Urothelium cell line (cell line): ENCODE measurements at regions not wholly inside any gene's neighbourhood (a gene's known extent, or its start where the extent isn't known, plus 50 kb on each side); places are given as distances from the start of the nearest gene placed in this dataset.
A peak's percentile ranks its signal among the peaks of the same experiment; 100 is the strongest.

Source experiments
- DNase-seq: peaks from one replicate; pipeline ENCODE4 v3.0.0; 2011; ENCODE audit warnings: low spot score, mixed read lengths
- FAIRE-seq: peaks from 2 replicates; lab custom pipeline; 2011; peaks lifted over from hg19 to GRCh38; lab: Jason Lieb, UNC

DNA sequence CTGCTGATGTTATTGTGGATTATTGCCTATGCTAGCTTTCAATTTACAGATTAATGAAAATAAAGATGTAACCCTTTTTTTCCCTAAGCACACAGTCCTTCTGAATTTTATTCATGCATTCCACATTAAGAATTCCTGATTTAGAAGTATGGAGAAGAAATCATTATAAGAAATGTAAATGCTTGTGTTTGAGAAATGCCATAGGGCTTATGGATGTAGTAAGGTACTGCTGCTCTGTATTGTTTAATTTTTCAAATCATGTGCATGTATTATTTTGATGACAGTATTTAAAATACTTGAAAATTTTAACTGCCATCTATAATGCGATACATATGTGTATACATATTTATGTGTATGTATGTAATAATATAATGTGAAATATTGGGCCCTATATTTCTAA lies 167.1 kb upstream of the SOX5 start:
- FAIRE-seq (no peak), DNase-seq (no peak)

- no peak for DNase-seq
- no peak for FAIRE-seq
These were observed 164.2 kb upstream of the SOX5 start for GRCh38 chr12:24113701-24114100.

DNA sequence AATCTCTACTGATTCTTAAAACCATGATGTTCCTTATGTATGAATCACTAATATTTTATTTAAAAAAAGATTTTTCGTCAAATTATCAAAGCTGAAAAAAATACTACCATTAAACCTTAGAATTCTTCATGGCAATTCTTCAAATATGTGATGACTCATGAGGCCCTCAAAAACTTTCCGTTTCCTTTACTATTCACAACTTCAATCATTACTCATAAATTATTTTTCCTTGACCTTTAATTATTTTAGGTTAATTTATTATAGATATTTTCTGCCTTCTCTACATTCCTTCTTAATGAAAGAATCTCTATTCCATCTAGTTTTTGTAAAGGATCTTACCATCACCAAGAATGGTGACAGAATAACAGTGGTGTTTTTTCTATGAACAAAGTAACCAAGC lies 162.1 kb upstream of the SOX5 start:
- DNase-seq: peak; percentile 8
- FAIRE-seq: no peak

DNA sequence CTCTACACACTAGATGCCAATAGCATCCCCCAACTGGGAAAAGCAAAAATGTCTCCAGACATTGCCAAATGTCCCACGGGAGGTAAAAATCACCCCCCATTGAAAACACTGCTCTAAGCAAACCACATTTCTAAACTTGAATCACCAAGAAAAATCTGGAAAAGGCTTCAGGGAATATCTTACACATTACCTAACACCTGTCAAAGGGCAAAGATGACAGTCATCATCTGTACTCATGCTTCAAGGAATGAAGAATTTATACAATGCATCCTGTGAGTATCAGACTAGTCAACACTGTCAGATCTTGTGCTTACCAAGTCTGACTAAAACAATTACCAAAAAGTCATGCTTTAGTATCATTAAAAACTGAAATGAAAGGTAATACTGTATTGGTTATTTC lies 161.6 kb upstream of the SOX5 start:
- FAIRE-seq: no peak
- DNase-seq: peak; percentile 44

GRCh38 chr12:24109381-24110039 lies 160.0 kb upstream of the SOX5 start:
- DNase-seq (peak; percentile 12), FAIRE-seq (no peak)

- FAIRE-seq: no peak
- DNase-seq: no peak
These were observed 153.2 kb upstream of the SOX5 start for GRCh38 chr12:24102676-24103075.

- FAIRE-seq: no peak
- DNase-seq: no peak
These were observed 150.1 kb upstream of the SOX5 start for GRCh38 chr12:24099576-24099975.

GRCh38 chr12:24095245-24095644 lies 145.8 kb upstream of the SOX5 start:
- DNase-seq (no peak), FAIRE-seq (no peak)

DNA sequence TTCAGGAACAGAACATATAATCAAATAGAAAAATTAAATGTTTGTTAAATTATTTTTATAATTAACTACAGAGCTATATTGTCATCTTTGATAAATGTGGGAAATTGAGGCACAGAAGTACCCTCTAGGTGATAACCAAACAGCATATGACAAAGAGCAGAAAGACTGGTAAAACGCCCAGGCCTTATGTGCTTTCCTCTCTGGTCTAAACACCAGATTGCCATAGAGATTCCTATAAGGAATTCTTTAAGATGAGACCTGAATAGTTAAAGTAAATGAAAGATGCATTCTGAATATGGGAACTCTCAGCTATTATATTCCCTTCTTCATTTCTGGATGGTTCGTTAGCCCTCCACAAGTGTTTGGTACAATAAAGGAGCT lies 140.0 kb upstream of the SOX5 start:
- DNase-seq (no peak), FAIRE-seq (no peak)

DNA sequence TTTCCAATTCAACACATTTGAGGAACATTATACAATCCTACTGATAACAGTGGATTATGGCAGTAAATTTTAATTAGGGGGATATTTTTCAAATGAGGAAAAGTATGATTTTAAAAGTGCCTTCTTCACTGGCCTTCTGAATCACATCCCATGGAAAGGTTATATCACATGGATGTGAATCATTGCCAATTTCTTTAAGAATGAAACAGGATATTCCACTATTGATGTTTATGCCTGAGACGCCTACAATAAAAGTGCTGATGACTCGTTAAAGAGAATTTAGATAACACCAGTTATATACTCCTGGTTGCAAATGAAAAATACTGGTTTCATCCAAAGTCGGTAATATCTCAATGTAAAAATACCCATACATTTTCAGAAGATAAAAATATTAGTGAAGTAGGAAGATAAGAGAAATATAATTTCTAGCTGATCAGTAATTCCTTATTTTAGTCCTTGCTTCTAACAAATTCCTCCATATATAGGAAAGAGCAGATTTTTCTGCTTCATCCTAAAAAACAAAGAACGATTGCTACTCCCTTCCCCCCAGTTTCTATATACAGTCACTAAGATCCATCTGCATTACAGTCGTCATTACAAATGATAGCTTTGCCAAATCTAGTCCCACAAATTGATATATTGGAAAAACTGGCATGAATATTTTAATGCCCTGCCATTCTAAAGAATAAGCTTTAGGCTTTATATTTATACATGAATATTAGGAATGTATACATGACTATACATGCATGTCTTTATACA lies 139.5 kb upstream of the SOX5 start:
- DNase-seq (no peak), FAIRE-seq (no peak)

- no peak for FAIRE-seq
- no peak for DNase-seq
These were observed 137.8 kb upstream of the SOX5 start for GRCh38 chr12:24087294-24087693.

GRCh38 chr12:24084800-24085199 lies 135.3 kb upstream of the SOX5 start:
- DNase-seq (no peak), FAIRE-seq (no peak)

DNA sequence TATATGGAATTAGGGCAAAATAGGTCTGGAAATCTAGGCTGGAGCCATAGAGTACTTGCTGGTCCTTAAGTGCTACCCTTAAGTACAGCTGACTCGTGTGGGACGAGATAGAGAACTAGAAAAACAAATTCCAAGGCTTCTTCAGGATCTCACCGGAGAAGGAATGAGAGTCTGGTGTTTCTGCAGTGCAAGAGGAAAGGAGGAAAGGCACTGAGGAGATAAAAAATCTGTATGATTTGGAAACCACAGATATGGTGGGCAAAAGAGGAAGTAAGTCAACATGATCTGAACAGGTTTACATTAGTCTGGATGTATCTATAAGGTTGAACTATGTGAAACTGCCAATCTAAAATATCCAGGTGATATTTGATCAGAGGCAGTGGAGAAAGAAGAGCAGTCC lies 134.4 kb upstream of the SOX5 start:
- no peak for FAIRE-seq
- no peak for DNase-seq

DNA sequence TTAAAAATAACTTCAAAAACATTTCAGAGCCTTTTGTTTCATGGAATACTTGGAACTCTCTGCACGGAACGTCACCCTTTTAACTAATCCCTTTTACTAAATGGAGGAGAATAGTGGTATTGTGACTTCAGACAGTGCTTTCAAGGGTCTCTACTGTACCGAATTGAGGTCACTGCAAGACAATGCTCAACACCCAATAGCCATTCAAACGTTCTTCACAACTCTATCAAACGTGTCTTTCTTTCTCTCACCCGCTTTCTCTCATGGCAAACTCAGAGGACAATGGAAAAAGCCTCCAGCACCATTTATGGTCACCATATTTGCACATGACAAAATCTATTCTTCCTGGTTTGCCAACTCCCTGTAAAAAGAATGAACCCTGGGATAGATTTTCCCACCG lies 132.1 kb upstream of the SOX5 start:
- no peak for FAIRE-seq
- no peak for DNase-seq

DNA sequence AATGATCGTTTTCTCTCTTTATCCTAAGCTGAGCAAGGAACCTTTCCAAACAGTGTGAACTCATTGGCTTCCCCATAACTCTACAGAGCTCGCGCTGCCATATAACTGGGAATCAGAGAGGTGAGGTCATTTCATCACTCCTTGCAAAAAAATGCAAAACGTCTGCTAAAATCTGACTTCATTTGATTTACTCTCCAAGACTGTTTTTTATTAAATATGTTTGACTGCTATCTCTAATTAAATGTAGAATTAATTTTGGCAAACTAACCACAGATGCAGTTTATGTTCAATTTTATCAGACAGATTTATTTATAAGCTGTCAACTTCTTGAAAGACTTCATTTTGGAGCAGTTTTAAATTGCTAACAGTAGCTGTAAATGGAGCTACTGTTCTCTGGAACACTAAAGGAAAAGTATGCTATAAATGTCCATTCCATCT lies 131.6 kb upstream of the SOX5 start:
- FAIRE-seq: no peak
- DNase-seq: no peak

DNA sequence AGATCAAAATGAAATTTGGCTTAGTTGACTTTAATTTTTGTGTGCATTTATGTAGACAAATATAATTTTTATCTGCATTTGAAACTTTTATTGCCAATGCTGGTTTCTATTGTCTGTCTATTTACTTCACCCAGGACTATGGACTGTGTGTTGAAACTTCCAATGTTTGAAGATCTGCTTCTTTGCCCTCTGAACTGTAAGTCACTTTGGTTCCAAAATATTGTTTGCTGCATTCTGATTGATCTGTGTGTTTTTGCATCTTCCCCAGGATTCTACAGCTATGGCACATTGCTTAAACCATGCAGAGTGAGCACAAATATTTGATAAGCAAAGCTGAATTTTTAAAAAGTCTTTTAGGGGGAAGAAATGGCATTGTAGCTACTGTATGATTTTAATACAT lies 131.0 kb upstream of the SOX5 start:
- FAIRE-seq (no peak), DNase-seq (no peak)

DNA sequence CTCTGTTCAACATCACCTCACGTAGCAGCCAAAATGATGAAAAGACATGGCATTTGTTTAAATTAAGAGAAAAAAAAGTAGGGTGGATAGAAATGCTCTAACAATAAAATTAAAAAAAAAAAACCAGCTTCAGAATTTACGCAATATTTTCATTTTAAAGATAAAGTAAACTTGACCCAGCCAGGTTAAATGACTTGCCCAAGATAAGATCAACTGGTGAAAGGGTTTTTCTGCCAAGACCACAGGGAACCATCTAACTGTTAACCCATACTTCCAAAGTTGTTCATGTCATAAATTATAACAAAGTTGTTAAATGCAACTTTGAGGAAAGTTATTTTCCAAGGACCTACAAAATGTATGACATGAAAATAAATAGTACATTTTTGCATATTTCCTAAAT lies 129.6 kb upstream of the SOX5 start:
- no peak for DNase-seq

GRCh38 chr12:24078318-24078765 lies 128.9 kb upstream of the SOX5 start:
- FAIRE-seq: no peak
- no peak for DNase-seq

More for the DNA sequence above, 129.6 kb upstream of the SOX5 start:
- no peak for FAIRE-seq

DNA sequence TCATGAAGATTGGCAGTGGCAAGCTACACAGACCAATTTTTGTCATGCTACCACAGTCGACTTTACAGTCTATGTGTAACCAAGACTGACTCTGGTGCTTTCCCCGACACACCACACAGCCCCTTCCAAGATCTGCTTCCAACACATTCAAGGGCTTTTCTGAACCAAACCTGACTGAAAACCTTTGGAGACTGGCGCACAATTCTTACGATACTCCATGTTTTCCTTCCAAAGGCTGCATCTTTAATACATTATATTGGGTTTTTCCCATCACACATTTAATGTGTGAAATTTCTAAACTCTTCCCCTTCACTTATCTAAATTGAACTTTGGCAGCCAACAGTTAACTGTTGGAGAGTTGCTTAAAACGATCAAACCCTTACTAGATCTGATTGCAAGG lies 127.7 kb upstream of the SOX5 start:
- FAIRE-seq (no peak), DNase-seq (no peak)

GRCh38 chr12:24075650-24076049 lies 126.2 kb upstream of the SOX5 start:
- no peak for FAIRE-seq
- no peak for DNase-seq

DNA sequence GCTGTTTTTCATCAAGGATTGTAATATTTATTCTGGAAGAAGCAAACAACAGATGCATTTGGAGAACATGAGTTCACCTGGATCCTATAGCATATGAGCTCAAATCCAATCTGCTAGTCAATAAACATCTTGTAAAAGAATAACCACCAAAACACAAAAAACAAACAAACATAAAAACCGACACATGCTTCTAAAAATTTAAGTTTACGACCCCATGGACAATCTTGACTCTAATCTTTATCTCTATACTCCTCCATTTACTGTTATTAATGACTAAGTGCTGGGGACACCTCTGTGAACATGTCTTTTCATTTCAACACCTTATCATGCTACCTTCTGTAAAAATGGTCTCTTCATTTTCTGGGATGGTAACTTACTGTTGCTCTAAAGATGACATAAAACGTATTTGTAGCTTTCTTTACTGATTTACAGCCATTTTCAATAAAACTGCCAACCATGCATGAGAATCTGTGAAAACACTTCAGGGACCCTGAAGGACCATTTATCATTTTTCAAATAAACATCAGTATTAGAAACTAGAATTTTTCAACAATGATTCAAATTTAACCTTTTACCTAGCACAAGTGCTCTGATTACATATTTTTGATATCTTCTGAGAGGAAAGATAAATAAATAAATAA lies 123.8 kb upstream of the SOX5 start:
- no peak for DNase-seq
- FAIRE-seq: no peak

- FAIRE-seq: no peak
These were observed 122.8 kb upstream of the SOX5 start for GRCh38 chr12:24072302-24072701.

More at GRCh38 chr12:24072302-24072701, 122.8 kb upstream of the SOX5 start:
- DNase-seq: no peak
